ELR (cell line): ENCODE measurements at regions not wholly inside any gene's neighbourhood (a gene's known extent, or its start where the extent isn't known, plus 50 kb on each side); places are given as distances from the start of the nearest gene placed in this dataset.

Experiments used
- DNase-seq: peaks from one replicate; pipeline ENCODE4 v3.0.0-alpha.2; 2015; ENCODE audit warnings: low read depth

DNA sequence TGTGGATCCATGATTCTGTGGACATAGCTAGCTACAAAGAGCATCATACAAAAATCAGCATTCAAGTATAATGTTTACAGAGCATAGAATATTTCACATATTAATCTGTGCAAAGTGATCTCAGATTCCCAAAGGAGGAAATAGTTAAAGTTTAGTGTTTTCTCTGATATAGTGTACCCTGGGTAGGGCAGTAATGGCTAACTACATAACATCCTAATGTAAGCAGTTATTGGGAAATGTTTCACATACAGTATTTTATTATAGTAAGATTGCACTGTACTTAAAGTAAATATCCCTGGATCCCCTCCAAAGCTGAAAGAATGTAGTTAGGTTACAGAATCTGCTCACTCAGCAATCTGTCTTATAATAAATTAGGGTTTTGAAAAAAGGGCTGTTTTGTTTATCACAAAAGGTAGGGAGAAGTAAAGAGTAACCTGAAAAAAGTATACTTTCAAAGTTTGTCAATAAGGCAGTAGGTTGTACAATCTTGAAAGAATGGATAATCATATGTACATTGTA, 52.5 kb upstream of the SMARCA2 start:
- DNase-seq: no peak

DNA sequence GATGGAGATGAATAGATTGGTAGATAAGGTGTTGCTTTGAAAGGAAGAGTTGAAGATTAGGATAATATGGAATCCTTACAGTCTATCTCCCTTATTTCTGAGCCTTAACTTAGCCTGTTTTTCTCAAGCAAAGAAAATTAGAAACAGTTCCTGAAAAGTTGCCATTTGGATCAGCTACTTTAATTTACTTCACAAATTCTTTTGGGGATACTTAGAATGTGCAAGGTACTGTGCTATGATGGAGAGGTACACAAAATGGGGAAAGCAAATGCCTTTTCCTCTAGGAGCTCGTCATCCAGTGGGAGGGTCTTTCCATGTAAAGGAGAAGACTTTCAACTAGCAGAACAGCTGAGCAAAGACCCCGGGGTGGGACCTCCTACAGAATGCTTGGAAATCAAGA, 51.1 kb upstream of the SMARCA2 start:
- no peak for DNase-seq
